ENCODE measurements at regions not wholly inside any gene's neighbourhood (a gene's known extent, or its start where the extent isn't known, plus 50 kb on each side); places are given as distances from the start of the nearest gene placed in this dataset.

GRCh38 chr5:166045961-166046360 lies 2245.5 kb upstream of the WWC1 start:
- TF ChIP-seq, protein P1, sequence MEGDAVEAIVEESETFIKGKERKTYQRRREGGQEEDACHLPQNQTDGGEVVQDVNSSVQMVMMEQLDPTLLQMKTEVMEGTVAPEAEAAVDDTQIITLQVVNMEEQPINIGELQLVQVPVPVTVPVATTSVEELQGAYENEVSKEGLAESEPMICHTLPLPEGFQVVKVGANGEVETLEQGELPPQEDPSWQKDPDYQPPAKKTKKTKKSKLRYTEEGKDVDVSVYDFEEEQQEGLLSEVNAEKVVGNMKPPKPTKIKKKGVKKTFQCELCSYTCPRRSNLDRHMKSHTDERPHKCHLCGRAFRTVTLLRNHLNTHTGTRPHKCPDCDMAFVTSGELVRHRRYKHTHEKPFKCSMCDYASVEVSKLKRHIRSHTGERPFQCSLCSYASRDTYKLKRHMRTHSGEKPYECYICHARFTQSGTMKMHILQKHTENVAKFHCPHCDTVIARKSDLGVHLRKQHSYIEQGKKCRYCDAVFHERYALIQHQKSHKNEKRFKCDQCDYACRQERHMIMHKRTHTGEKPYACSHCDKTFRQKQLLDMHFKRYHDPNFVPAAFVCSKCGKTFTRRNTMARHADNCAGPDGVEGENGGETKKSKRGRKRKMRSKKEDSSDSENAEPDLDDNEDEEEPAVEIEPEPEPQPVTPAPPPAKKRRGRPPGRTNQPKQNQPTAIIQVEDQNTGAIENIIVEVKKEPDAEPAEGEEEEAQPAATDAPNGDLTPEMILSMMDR (conservative IDR thresholded peaks at IDR 0.05; ENCODE audit: low read length): no peak
- TF ChIP-seq EZH2phosphoT487 (IDR thresholded peaks at IDR 0.05; ENCODE audit: borderline replicate concordance, low read depth, low read length): no peak
